ENCODE measurements at regions not wholly inside any gene's neighbourhood (a gene's known extent, or its start where the extent isn't known, plus 50 kb on each side); places are given as distances from the start of the nearest gene placed in this dataset.

DNA sequence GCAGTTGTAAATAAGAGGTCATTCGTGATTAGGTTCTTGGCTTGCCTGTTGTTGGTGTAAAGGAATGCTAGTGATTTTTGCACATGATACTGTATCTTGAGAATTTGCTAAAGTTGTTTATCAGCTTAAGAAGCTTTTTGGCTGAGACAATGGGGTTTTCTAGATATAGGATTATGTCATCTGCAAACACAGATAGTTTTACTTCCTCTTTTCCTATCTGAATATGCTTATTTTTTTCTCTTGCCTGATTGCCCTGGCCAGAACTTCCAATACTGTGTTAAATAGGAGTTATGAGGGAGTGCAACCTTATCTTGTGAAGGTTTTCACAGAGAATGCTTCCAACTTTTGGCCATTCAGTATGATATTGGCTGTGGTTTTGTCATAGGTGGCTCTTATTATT is 576.1 kb upstream of the RGS18 start:
- no peak for TF ChIP-seq POLR2AphosphoS5 (IDR thresholded peaks at IDR 0.05)
- TF ChIP-seq, protein P1, sequence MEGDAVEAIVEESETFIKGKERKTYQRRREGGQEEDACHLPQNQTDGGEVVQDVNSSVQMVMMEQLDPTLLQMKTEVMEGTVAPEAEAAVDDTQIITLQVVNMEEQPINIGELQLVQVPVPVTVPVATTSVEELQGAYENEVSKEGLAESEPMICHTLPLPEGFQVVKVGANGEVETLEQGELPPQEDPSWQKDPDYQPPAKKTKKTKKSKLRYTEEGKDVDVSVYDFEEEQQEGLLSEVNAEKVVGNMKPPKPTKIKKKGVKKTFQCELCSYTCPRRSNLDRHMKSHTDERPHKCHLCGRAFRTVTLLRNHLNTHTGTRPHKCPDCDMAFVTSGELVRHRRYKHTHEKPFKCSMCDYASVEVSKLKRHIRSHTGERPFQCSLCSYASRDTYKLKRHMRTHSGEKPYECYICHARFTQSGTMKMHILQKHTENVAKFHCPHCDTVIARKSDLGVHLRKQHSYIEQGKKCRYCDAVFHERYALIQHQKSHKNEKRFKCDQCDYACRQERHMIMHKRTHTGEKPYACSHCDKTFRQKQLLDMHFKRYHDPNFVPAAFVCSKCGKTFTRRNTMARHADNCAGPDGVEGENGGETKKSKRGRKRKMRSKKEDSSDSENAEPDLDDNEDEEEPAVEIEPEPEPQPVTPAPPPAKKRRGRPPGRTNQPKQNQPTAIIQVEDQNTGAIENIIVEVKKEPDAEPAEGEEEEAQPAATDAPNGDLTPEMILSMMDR (IDR thresholded peaks at IDR 0.05 in 8 of 11, conservative IDR thresholded peaks at IDR 0.05 in 3 of 11): no peak
- TF ChIP-seq POLR2A (IDR thresholded peaks at IDR 0.05): no peak
